Smooth muscle cell (in vitro differentiated cells): ENCODE measurements at regions not wholly inside any gene's neighbourhood (a gene's known extent, or its start where the extent isn't known, plus 50 kb on each side); places are given as distances from the start of the nearest gene placed in this dataset.

Experiments used
- DNase-seq: peaks from one replicate; lab custom pipeline; 2025; ENCODE audit not compliant: unreplicated experiment; lab: John Stamatoyannopoulos, UW
- H2AFZ ChIP-seq: fragments of 200-600 bp; sonication (generic); 2 replicates; pipeline ENCODE4 v1.6.0; 2016; ENCODE audit warnings: antibody characterized with exemption, low read depth, mild to moderate bottlenecking
- H3F3A ChIP-seq: fragments of 200-600 bp; sonication (generic); 2 replicates; pipeline ENCODE4 v1.6.0; 2017; ENCODE audit warnings: antibody characterized with exemption, low read depth
- H3K27ac ChIP-seq: fragments of 200-600 bp; sonication (generic); 2 replicates; pipeline ENCODE4 v1.5.1; 2016; ENCODE audit warnings: low read depth, mild to moderate bottlenecking
- H3K27me3 ChIP-seq: fragments of 200-600 bp; sonication (generic); 2 replicates; pipeline ENCODE4 v1.6.1; 2016; ENCODE audit warnings: low read depth, mild to moderate bottlenecking
- H3K36me3 ChIP-seq: fragments of 200-600 bp; sonication (generic); 2 replicates; pipeline ENCODE4 v1.5.1; 2016; ENCODE audit warnings: low read depth
- H3K4me1 ChIP-seq: fragments of 200-600 bp; sonication (generic); 2 replicates; pipeline ENCODE4 v1.5.1; 2016; ENCODE audit warnings: low read depth
- H3K4me2 ChIP-seq: fragments of 200-600 bp; sonication (generic); 2 replicates; pipeline ENCODE4 v1.6.0; 2016; ENCODE audit warnings: mild to moderate bottlenecking
- H3K4me3 ChIP-seq: fragments of 200-600 bp; sonication (generic); 2 replicates; pipeline ENCODE4 v1.5.1; 2016; ENCODE audit warnings: mild to moderate bottlenecking
- H3K79me2 ChIP-seq: fragments of 200-600 bp; sonication (generic); 2 replicates; pipeline ENCODE4 v1.6.0; 2016; ENCODE audit warnings: low read depth, mild to moderate bottlenecking
- H3K9ac ChIP-seq: fragments of 200-600 bp; sonication (generic); 2 replicates; pipeline ENCODE4 v1.6.0; 2016; ENCODE audit warnings: low read depth
- H3K9me3 ChIP-seq: fragments of 200-600 bp; sonication (generic); replicated peaks from 2 replicates; pipeline ENCODE4 v1.5.1; 2016; ENCODE audit warnings: low read depth
- H4K20me1 ChIP-seq: fragments of 200-600 bp; sonication (generic); 2 replicates; pipeline ENCODE4 v1.6.0; 2016; ENCODE audit warnings: low read depth
- CTCF ChIP-seq: fragments of 200-600 bp; sonication (generic); IDR thresholded peaks from 2 replicates; pipeline ENCODE4 v1.5.1; 2017; ENCODE audit warnings: borderline replicate concordance, mild to moderate bottlenecking, antibody characterized with exemption; ENCODE audit not compliant: insufficient read depth, poor library complexity, severe bottlenecking
- WGBS: methylation state at CpG from one replicate; pipeline ENCODE4 v1.1.7; 2016; ENCODE audit warnings: low lambda C conversion rate; 5-methylcytosine and 5-hydroxymethylcytosine counted together

GRCh38 chr6:56869346-56869745, 85.6 kb upstream of the BEND6 start:
- Histone ChIP-seq H3K79me2 (no peaks in the 10 kb centered on the region), H2AFZ (peak overlapping the region; percentile 11), H4K20me1 (no peaks in the 10 kb centered on the region), H3K4me2 (peak overlapping the region; percentile 65), H3K9me3 (no peaks in the 10 kb centered on the region), H3K4me1 (peaks cover 30% of the 10 kb centered on the region), H3K27ac (peak overlapping the region; percentile 14), H3K9ac (no peak overlapping the region), H3K27me3 (no peaks in the 10 kb centered on the region), H3K36me3 (no peaks in the 10 kb centered on the region), H3K4me3 (no peak overlapping the region), H3F3A (peaks cover under 1% of the 10 kb centered on the region)
- TF ChIP-seq CTCF = no peak
- DNase-seq = no peak
- WGBS = 94% methylated on average over 2 of the region's 2 CpGs

DNA sequence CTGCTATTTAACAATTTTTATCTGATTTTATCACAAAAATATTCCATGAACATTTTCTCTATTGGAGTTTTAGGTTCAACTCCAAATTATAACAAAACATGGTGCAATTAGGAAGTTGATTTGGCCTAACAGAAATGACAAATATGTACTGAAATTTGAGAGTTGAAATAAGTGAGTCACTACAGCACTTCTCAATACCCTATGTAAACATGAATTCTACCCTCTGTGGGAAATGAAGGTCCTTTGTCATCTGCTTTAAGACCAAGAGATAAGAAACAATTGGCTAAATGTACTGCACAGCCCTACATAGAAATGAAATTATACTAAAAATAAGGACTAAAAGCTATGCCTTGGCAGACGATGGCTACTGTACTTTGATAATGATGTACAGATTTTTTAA, 86.2 kb upstream of the BEND6 start:
- H3K4me3 ChIP-seq = no peak overlapping the region
- H3K9me3 ChIP-seq = no peaks in the 10 kb centered on the region
- H3K27me3 ChIP-seq = no peaks in the 10 kb centered on the region
- H2AFZ ChIP-seq = peak overlapping the region; percentile 11
- no peak for TF ChIP-seq CTCF
- H4K20me1 ChIP-seq = no peaks in the 10 kb centered on the region
- peak overlapping the region; percentile 14 for H3K27ac ChIP-seq
- peaks cover 37% of the 10 kb centered on the region for H3K4me1 ChIP-seq
- H3K36me3 ChIP-seq = no peaks in the 10 kb centered on the region
- H3K4me2 ChIP-seq = peak overlapping the region; percentile 65
- H3F3A ChIP-seq = peaks cover 7% of the 10 kb centered on the region
- DNase-seq = no peak
- no peak overlapping the region for H3K9ac ChIP-seq
- WGBS = 90% methylated on average over 1 of the region's 1 CpG
- H3K79me2 ChIP-seq = no peaks in the 10 kb centered on the region

- no peaks in the 10 kb centered on the region for H3K9me3 ChIP-seq
- H3K9ac ChIP-seq = no peak overlapping the region
- H3K27ac ChIP-seq = peak overlapping the region; percentile 38
- H2AFZ ChIP-seq = no peak overlapping the region
- H3K79me2 ChIP-seq = no peaks in the 10 kb centered on the region
- H3F3A ChIP-seq = peaks cover 8% of the 10 kb centered on the region
- no peaks in the 10 kb centered on the region for H4K20me1 ChIP-seq
- no peaks in the 10 kb centered on the region for H3K27me3 ChIP-seq
- H3K4me1 ChIP-seq = peaks cover 40% of the 10 kb centered on the region
- TF ChIP-seq CTCF = no peak
- H3K4me3 ChIP-seq = no peak overlapping the region
- H3K36me3 ChIP-seq = no peaks in the 10 kb centered on the region
- WGBS = 63% methylated on average over 2 of the region's 2 CpGs
- peak overlapping the region; percentile 3 for H3K4me2 ChIP-seq
- no peak for DNase-seq
Measured at GRCh38 chr6:56866917-56867522, 87.9 kb upstream of the BEND6 start.
